ENCODE measurements at regions not wholly inside any gene's neighbourhood (a gene's known extent, or its start where the extent isn't known, plus 50 kb on each side); places are given as distances from the start of the nearest gene placed in this dataset.

DNA sequence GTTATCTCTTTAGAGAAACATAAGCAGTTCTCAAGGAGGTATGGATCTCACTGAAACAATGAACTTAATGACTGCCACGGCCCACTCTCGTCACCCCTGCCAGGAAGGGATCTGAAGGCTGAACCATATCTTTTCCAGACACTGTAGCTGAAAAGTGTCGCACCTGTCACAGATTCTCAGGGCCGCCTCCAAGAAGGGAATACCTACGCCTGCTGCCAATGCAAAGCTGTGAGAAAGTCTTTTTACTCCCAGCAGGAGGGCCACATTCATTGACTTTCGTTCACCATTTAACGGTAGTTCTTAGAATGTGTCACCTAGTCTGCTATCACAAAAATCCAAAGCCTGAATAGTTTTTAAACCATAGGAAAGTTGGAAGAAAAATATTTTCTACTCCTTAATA lies 66.7 kb upstream of the SH3BP4 start:
- TF ChIP-seq, protein P1, sequence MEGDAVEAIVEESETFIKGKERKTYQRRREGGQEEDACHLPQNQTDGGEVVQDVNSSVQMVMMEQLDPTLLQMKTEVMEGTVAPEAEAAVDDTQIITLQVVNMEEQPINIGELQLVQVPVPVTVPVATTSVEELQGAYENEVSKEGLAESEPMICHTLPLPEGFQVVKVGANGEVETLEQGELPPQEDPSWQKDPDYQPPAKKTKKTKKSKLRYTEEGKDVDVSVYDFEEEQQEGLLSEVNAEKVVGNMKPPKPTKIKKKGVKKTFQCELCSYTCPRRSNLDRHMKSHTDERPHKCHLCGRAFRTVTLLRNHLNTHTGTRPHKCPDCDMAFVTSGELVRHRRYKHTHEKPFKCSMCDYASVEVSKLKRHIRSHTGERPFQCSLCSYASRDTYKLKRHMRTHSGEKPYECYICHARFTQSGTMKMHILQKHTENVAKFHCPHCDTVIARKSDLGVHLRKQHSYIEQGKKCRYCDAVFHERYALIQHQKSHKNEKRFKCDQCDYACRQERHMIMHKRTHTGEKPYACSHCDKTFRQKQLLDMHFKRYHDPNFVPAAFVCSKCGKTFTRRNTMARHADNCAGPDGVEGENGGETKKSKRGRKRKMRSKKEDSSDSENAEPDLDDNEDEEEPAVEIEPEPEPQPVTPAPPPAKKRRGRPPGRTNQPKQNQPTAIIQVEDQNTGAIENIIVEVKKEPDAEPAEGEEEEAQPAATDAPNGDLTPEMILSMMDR (IDR thresholded peaks at IDR 0.05; ENCODE audit: poor library complexity, severe bottlenecking) = no peak
- TF ChIP-seq EZH2 (IDR thresholded peaks at IDR 0.05; ENCODE audit: borderline replicate concordance, insufficient read depth, low read length, poor library complexity, severe bottlenecking) = no peak
